RKO (cell line): ENCODE measurements at regions not wholly inside any gene's neighbourhood (a gene's known extent, or its start where the extent isn't known, plus 50 kb on each side); places are given as distances from the start of the nearest gene placed in this dataset.

Experiments used
- DNase-seq: peaks from one replicate; pipeline ENCODE4 v3.0.0-alpha.2; 2016; ENCODE audit warnings: low spot score

- DNase-seq = no peak
Observed at GRCh38 chr21:38984982-38985567, 179.3 kb downstream of the ETS2 start.

DNA sequence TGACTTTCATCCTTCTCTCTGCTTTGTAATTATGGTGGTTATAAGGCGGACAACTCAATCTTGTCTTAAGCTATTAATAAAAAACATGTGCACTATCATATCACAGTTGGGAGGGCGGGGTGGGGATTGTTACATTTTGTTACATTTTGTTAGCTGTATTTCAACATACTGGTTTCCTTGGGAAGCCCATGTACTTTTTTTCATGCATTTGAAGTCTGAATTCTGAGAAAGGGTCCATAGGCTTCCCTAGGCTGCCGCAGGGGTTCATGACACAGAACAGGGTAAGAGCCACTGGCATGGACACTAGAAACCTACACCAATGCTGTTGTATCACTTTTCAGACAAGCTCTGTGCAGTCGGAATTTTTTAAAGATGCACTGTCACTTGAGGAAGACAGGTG is 178.8 kb downstream of the ETS2 start:
- DNase-seq = no peak

- DNase-seq = no peak
Observed at GRCh38 chr21:38983560-38983959, 177.8 kb downstream of the ETS2 start.

GRCh38 chr21:38982804-38983203 is 177.1 kb downstream of the ETS2 start:
- no peak for DNase-seq

- DNase-seq = no peak
Observed at GRCh38 chr21:38982096-38982495, 176.4 kb downstream of the ETS2 start.

- DNase-seq = no peak
Observed at GRCh38 chr21:38980416-38981313, 174.9 kb downstream of the ETS2 start.

- no peak for DNase-seq
Observed at GRCh38 chr21:38979271-38980121, 173.8 kb downstream of the ETS2 start.

- DNase-seq = no peak
Observed at GRCh38 chr21:38976900-38977299, 171.2 kb downstream of the ETS2 start.

DNA sequence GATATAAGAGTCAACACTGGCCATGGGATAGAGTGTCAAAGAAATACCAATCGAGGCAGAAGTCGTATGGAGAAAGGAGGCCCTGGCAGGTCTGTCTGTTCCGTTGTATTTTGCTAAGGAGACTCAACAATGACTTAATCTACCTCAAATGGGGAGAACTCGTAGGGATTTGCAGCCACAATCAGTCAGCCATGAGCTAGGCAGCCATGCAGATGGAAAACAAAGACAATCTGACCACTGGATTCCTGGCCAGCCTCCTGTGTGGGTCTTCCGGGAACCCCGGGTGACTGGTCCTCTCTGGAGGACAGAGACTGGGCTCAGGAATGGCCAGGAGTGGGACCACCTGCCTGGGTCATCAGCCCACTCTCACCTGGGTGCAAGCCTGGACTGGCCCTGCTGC is 167.8 kb downstream of the ETS2 start:
- no peak for DNase-seq

GRCh38 chr21:38972078-38972477 is 166.3 kb downstream of the ETS2 start:
- no peak for DNase-seq

DNA sequence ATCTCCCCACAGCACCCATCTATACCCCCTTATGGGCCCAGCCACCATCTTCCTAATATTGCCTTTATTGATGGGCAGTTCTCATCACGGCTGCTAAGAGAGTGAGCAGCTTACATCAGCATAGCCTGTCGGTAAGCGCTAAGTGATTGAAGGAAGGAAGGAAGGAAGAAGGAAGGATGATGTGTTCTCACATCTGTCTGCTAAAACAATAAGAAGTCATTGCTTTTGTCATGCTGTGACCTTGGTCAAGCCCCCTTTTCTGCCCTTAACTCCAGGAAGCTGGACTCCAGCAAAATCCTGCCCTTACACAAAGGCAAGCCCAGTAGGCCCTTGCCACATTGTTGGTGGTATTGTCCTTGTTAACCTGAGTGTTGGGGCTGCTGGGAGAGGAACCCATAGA is 165.0 kb downstream of the ETS2 start:
- DNase-seq = no peak

GRCh38 chr21:38968887-38969543 is 163.3 kb downstream of the ETS2 start:
- DNase-seq = no peak

DNA sequence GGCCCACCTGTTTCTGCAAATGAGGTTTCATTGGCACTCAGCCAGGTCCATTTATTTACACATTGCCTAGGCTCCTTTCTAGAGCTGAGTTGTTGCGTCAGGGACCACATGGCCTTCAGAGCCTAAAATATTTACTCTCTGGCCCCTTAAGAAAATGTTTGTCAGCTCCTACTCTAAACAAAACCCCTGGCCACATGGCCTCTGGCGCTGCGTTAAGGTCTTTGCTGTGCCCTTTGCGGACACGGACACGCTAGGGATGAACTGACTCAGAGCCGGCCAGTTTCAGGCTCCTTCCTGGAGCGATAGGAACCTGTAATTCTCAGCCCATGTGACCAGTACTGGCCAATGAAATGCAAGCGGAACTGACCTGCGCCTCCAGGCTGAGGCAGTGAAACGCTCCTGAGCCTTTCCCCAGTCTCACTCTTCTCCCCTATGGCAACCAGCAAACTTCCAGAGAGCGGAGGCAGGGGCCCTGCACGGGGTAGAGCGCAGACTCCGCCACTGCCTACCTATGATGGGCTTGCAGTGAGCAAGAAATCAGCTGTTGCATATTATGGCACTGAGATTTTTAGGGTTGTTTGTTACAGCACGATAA is 160.3 kb downstream of the ETS2 start:
- no peak for DNase-seq

DNA sequence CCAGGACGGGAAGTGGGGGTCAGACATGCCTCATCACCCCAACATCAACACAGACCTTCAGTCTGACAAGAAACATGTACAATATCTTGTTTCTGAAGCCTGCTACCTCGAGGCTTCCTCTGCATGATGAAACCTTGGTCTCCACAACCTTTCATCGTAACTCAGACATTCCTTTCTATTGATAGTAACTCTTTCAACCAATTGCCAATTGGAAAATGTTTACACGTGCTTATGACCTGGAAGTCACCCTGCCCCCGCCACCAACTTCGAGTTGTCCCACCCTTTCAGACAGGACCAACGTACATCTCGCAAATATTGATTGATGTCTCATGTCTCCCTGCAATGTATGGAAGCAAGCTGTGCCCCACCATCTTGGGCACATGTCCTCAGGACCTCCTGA is 159.5 kb downstream of the ETS2 start:
- no peak for DNase-seq

DNA sequence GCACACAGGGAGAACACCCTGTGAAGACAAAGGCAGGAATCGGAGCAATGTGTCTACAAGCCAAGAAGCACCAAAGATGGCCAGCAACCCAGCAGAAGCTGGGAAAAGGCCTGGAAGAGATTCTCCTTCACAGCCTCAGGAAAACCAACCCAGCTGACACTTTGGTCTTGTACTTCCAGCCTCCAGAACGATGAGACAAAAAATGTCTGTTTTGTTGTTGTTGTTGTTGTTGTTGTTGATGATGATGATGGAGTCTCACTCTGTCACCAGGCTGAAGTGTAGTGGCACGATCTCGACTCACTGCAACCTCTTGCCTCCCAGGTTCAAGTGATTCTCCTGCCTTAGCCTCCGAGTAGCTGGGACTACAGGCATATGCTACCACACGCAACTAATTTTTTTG is 157.3 kb downstream of the ETS2 start:
- DNase-seq = no peak

DNA sequence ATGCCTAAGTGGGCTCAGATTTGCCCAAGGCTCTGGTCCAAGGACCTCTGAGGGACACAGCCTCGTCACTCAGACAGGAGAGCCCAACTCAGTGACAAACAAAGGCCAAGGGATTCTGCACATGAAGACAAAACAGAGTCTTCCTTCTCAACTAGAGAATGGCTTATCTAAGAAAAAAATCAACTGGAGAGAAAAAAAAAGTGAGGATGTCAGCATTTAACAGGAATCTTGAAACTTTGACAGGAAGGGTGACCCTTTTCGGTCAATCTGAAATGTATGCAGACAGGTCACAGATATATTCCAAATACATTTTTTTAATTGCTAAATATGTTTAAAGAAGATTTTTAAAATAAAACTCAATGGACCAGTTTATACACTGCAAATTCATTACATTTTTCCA is 154.5 kb downstream of the ETS2 start:
- DNase-seq = no peak

- no peak for DNase-seq
Observed at GRCh38 chr21:38959692-38960061, 153.9 kb downstream of the ETS2 start.

GRCh38 chr21:38958940-38959691 is 153.4 kb downstream of the ETS2 start:
- DNase-seq = no peak

GRCh38 chr21:38958323-38958705 is 152.6 kb downstream of the ETS2 start:
- DNase-seq = no peak

- no peak for DNase-seq
Observed at GRCh38 chr21:38957575-38958322, 152.0 kb downstream of the ETS2 start.
